ENCODE measurements at regions not wholly inside any gene's neighbourhood (a gene's known extent, or its start where the extent isn't known, plus 50 kb on each side); places are given as distances from the start of the nearest gene placed in this dataset.

DNA sequence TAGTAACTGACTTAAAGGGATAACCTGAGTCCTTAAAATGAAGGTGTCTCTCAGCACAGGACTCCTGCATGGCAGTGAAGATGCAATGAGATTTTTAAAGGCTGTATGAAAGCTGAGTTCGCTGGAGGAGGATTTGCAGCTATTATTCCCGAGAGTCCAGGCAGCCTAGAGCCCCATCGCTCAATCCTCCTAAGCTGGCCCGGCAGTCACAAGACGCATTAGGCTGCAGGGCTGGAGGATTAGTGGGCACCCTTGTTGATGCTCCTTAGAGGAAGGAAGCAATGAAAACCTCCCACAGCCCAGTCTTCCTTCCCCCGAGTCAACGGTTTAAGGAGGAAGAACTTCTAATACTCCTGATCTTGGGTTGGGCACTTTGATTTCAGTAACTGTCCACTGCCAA, 239.5 kb downstream of the EFNB2 start:
- DNase-seq: no peak

DNA sequence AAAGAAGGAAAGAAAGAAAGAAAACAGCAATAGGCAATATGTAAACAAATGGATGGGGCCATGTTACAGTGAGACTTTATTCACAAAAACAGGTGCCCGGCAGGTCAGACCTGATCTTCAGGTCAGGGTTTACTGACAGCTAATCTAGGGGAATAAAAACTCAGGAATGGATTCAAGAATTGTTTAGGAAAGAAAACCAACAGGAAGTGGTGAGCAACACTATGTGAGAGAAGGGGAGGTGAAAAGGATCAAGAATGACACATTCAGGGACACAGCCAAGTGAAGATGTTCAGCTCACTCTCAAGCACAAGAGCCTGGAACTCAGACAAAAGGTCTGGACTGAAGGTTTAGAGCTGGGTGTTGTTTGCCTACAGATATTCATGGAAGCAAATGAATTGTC, 244.5 kb downstream of the EFNB2 start:
- DNase-seq: no peak

DNA sequence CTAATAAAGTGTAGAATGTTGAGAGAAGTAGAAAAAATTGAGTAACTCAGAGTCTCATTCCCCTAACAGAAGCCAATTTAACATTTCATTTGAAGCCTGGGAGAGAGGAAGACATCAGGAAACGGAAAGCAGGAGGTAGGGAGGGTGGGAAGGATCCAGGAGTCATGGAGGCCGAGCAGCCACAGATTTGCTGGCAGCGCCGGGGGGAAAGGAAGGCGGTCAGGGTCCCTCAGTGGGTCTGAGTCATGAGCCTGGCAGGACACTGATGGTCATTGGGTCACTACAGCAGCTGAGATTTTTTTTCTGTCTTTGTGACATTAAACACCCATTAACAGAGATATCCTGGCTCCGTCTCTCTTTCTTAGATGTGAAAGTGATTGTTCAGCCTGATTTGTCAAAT, 248.1 kb downstream of the EFNB2 start:
- no peak for DNase-seq

DNA sequence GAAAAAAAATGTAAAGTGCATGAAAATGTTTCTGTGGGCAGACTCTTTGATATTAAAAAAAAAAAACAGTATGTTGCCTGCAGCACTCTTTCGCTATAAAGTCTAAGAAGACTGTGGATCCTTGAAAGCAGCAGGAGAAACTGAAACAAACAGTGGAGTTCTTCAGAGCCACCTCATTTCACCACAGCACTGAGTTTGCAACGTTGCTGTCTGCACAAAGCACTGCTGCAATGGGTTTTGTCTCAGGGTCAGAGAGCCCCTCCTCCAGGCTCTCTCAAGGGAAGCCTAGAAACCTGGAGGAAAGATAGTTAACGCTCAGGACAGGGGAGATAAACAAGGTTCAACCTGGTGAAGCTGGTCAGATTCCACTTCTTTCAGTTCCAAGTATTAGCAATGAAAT, 248.7 kb downstream of the EFNB2 start:
- no peak for DNase-seq

DNA sequence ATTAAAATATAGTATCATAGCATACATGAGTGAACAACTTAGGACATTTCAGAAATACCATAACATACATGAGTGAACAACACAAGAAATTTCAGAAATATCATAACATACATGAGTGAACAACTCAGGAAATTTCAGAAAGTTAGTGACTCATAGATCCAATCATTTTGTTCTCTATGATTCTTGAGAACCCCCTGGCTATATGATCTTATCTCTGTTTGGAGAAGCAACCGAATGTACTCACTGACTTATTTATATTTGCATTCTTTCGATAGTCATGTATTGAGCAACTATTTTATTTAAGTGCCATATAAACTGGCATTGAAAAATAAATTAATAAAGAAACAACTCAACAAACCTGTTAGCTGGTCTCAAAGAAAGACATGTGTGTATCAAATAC, 251.1 kb downstream of the EFNB2 start:
- no peak for DNase-seq

DNA sequence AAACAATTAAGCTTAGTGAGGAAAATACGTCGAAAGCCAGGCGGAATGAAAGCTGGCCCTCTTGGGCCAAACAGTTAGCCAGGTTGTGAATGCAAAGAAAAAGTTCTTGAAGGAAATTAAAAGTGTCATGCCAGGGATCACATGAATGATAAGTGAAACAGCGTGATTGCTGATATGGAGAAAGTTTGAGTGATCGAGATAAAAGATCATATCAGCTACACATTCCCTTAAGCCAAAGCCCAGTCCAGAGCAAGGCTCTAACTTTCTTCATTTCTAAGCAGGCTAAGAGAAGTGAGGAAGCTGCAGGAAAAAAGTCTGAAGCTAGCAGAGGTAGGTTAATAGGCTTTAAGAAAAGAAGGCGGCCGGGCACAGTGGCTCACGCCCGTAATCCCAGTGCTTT, 254.0 kb downstream of the EFNB2 start:
- DNase-seq: no peak

DNA sequence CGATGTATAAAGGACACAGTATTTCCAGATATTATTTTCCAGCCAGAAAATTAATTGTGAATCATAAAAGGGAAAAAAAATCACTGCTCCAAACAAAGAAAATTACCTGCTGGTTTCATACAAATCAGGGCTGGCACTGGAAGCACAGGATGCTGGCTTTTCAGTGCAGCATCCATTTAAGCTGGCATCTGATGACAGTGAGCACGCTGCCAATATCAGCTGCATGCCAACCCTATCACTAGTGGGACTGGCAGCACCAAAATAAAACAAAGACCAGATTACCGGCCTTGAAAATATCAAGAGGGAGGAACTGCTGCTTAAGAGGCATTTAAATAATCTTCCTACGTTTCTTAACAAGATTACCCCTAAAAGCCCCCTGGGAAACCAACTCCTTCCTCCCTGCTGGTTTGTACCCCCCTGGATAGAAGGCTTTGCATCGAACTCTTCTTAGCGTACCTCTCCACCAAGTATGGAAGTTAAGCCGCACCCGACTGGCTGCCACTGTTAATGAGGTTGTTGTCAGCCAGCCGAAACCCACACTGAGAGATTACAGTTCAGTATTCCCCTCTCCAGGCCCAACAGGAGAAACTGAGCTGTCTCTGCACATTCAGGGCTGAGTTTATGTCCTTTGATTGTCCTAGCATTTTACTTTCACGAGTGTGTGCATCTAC, 257.8 kb downstream of the EFNB2 start:
- DNase-seq: no peak

DNA sequence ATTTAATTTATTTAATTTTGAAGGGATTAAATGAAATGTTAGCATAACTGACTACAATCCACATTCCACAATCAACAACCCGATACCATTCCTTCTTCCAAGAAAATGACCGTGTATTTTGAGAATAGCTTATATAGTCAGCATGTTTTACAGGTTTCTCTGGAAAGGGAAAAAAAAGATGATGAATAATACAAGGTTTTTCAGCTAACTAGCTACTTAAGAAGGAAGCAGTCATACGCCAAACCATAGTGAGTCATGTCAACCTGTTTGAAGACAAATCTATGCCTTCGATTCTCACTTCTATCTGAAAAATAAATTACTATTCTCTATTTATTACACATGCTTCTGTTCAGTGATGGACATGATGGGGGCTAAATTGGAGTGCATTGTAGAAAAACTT, 258.6 kb downstream of the EFNB2 start:
- DNase-seq: no peak

DNA sequence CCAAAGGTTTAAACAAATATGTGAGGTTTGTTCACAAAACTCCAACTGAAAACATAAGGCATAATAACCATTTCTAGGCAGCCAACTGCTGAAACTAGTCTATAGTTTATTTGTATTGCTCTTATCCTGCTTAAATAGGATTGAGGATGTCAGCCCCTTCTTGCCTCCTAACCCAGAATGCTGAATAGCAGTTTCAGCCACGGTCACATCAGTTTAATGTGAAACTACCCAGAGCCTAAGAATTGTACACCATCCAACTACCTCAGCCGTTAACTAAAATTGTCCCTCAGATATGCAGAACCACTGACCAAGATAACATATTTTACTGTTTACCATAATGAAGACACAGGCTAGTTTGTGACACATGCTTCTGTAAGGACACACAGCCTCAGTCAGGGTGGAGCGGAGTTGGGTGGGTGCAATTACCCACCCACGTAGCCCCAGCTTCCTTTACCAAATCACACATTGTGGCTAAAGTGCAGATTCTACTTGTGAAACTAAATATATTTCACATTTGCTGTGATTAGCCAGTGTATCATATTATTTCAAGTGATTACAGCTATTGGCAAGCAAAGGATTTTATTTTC, 259.9 kb downstream of the EFNB2 start:
- DNase-seq: no peak

DNA sequence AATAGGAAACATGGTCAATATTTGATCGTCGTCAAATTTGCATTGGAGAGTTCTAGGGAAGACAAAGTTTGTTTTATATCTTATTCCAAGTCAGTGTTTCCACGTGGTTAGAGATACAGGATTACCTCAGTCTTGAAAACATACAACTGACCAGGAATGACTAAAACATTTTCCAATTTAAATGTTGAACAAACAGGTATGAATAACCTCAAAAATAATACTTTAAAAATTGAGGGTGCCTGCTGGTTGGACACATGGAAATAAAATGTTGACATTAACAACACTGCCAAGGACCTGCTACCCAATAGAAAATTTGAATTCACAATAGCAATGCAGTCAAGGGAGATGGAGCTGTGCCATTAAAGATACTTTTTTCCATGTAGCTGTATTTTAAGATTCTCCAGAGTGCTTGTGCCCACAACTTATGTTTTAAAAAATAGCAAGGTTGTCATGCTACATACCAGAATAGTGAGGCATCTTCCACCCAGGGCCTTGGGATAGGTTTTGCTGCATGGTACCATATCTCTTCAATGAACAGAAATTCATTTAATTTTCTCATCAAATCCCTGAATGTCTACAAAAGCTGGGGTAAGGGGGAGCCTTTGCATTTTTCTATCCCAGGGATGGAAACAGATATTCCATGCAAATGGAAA, 260.8 kb downstream of the EFNB2 start:
- DNase-seq: no peak

DNA sequence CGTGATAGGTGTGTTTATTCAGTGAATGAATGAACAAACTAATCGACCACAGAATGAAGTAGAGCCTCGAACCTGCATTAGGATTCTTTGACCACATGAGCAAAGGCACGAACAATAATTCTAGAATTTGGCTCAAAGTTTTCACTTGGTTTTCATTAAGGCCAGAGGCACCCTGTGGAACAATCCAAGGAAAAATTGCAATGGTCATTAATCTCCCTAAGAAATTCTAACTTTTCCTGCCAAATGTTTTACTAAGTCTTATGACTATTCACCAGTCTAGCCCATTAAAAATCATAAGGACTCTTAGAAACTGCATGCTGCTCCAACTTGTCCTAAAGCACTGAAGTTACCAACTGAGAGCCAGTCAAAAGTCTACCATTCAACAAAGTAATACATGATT, 271.7 kb downstream of the EFNB2 start:
- DNase-seq: no peak

DNA sequence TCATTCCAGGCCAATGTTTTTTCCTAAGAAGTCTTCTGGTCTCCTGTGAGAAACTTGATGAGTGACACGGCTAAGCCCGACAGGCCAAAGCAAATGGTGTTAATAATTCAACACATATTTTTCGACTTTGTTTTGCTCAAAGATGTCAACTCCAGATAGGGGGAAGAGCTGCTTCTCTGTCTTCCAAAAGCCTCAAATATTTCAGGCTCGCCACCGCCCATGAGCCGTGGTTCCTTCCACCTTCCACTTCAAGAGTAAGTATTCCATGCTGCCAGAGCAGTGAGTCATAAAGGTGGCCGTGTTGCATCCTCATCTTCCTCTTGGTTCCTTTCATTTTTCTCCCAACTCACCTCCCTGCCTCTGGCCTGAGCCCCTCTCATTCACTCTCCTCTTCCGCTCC, 272.6 kb downstream of the EFNB2 start:
- no peak for DNase-seq

DNA sequence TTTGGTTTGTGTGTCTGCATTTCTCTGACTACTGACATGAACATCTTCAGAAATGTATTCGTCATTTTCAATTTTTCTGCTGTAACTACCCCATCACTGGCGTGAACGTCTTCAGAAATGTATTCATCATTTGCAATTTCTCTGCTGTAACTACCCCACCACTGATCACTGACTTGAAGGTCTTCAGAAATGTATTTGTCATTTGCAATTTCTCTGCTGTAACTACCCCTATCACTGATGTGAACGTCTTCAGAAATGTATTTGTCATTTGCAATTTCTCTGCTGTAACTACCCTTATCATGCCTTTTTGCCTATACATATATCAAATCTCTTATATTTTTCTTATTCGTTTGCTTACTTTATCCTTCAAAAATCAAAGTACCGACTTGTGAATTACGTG, 274.0 kb downstream of the EFNB2 start:
- DNase-seq: no peak

DNA sequence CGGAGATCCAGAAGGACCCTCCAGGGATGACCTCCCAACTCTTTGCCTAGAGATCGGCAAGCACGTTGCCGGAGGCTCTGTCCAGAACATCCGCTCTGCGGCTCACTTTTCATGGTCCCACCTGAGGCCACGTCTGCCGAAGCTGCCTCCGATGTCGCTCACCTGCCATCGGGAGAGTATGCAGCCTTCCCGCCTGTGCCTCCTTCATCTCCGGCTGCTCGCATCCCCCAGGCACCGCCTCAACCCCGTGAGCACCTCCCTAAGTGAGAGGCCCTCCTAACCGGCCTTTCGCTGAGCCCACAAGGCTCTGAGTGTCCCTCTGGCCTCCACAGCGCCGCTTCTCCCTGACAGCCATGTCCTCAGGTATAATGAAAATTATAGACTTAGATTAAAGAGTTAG, 275.1 kb downstream of the EFNB2 start:
- DNase-seq: no peak

DNA sequence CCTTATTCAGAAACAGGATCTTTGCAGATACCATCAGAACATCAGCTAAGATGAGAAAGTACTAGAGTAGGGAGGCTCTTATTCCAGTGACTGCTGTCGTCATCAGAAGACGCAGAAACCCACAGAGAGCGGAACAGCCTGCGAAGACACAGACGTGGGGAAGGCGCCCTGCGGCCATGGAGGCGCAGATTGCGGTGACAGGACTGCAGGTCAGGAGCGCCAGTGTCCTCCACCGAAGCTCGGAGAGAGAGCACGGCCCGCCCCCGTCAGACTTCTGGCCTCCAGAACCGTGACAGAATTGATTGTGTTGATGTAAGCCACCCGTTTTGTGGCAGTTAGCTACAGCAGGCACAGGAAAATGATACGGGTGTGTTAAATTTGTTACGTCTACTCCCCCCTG, 275.5 kb downstream of the EFNB2 start:
- no peak for DNase-seq

DNA sequence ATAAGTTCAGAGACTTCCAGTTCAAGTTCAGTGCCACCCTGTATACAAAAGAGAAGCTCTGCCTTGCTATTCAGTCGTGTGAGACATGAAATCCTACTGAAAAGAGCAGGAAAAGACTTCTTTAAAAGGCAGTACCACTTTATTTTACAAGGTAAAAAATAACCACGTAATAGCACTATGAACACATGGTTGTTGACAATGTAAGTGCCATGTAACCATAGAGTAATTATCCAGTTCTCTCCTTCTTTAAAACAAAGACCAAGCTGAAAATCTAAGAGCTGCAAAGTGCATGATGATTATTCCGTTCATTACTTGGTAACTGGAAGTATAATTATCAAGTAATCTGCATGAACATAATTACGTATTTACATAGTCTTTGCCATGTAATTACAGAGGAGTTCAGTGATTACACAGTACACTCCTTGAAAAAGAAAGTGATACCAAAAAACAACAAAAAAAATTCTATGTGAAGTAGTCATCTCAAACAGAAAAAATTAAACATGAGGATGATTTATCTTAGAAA, 288.7 kb downstream of the EFNB2 start:
- no peak for DNase-seq

DNA sequence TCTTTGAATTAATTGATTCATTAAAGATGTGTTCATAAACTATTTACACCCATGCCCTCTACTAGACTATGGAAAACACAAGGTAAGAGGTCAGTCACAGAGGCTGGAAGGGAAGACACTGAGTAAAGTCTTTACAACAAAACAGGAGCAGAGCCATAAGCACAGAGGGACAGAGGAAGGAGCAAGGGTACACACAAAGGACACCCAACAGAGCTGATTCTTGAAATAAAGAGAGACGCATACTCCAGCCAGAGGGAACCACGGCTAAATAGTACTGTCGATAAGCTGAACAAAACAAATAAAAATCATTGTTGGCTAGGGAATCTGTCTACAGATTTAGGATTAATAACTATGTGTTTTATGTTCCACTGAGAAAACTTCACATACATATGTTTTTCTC, 289.2 kb downstream of the EFNB2 start:
- no peak for DNase-seq

DNA sequence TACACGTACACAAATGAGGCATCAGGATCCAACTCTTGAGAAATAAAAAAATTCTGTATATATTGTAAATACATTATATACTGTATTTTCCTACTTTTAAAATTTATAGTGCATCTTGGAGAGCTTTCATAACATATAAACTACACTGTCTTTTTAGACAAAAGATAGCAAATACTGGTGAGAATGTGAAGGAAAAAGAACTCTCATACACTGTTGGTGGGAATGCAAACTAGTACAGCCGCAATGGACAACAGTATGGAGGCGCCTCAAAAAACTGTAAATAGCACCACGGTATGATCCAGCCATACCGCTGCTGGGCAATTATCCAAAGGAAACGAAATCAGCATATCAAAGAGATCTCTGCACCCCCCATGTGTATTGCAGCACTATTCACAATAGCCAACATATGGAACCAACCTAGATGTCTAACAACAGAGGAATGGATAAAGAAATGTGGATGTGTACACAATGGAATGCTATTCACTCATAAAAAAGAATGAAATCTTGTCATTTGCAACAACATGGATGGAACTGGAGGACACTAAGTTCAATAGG, 292.4 kb downstream of the EFNB2 start:
- DNase-seq: no peak

DNA sequence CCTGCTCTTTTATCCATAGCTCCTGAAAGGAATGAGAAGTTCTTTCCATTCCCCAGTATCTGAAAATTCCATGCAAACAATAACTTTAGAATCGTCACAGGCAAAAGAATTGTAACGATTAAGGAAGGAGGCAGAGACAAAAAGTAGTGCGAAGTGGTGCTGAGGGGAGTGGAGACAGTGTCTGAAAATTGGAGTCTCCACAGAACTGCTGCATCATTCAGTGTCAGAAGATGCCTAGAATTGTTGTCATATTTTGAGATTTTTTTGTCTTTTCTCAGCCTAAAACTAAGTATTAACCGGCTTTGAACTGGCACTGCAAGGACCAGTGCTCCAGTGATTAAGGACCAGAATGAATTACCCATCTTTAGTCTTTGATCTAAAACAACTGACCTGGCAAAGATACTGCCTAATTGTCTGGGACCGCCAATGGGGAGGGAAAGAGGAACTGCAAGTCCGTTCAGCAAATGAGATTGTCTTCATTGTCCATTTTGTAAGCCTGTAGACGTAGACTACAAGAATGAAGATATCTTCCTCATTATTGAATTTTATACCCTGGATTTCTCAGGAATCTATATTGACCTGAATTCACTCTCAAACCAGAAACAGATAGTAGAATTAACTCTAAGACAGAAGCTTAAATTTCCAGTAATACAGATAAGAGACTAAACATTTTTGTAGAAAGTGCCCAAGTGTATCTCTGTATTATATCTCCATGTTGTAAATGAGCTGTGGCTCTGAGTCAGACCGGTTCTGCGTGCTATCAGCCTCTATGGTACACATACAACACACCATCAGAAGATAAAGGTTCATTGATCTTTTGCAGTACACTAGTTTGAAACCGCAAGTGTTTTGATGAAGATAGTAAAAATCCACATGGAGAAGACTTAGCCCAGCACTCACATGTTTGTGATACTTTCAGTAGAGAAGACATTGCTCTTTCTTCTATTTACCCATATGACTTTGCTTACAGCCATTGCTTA, 293.2 kb downstream of the EFNB2 start:
- no peak for DNase-seq

DNA sequence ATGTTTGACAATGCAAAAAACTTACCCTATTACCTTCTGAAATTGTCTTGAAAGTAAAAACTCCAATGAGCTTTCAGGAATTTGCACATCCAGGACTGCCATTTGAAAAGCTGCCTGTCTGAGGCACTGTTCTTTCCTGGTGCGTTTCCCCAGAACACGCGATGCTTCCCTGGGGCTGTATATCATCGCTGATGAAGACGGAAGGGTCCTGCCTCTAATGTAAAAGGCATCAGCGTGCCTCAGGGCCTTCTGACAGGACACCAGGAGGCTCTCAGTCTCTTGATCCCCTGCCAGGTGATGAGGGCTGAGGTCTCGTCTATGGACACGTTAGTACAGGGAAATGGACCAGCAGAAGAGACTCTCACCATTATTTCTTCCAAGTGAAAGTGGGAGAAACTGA, 296.8 kb downstream of the EFNB2 start:
- DNase-seq: no peak

DNA sequence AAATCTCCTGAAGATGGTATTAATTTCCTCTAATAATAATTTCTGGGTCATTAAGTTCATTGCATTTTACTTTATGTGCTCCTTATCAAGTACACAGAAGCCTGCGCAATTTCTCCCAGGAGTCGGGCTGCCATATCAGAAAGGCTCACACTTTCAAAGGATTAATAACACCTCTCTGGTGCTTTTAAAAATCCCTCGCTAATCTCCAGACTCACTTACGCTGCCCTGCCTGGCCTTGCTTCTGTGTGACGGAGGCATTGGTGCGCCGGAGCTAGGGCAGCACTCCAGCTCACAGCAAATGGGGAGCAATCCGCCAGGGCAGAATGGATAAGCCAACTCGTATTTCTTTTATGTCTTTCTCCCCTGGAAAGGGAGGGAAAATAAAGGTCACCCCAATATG, 300.8 kb downstream of the EFNB2 start:
- no peak for DNase-seq

DNA sequence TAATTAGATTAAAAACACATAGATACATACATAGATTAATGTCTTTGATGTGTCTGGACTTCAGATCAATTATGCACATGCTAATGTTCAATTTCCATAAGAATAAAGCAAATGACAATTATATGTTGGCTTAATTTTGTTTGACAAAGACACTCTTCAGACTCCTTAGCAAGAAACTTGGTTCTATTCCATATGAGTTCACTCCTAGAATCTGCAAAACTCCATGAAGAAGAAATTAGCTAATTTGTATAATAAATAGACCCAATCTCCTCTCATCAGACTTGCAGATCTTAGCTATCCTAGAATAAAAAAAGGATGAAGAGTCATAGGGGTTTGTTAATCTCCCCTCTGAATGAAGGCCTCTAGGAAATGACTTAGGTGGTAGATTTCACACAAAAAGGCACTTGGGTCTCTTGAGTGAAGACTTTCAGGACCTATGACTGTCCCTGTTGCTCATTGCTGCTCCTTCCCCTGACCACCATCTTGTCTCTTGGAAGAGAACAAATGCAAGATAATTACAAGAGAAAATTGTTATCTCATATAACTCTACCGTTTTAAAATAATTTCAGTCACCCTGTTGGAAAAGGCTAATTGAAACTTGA, 302.2 kb downstream of the EFNB2 start:
- DNase-seq: no peak

DNA sequence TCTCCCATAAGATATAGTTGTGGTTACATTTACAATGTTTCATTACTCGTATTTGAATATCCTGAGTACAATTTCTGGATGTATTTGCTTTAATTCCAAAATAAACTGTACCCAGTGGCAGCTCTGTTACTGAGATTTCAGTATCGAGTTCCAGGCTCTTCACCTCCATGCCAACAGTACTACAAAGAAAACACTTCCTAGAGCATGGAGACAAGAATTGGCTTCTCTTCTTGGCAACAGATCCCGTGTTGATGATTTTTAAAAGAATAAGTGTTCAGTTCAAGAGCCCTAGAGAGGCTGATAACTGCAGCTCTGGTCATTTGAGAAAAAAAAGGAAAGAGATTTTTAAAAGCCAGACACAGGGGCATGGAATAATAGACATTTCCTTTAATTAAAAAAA, 302.8 kb downstream of the EFNB2 start:
- DNase-seq: no peak
